ENCODE measurements at regions not wholly inside any gene's neighbourhood (a gene's known extent, or its start where the extent isn't known, plus 50 kb on each side); places are given as distances from the start of the nearest gene placed in this dataset.

DNA sequence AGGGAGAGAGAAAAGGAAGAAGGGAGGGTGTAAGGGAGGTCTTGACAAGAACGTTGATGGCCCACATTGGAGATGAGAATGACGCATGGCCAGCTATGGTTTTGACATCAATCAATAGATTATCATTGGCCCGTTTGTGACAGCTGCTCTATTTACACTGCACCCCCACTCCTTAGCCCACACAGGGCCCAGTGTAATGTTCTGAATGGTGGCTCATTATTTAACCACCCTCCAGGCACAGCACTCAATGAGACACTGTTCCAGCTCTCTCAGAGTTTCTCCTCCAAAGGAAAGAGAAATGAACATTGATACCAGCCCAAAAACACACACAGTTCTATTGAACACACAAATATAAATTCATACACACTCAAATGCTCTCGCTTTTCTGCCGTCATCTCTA is 173.0 kb upstream of the IPO5 start:
- no peaks in the 10 kb centered on the region for H3K9me1 ChIP-seq (ENCODE audit: control insufficient read depth, insufficient read depth, low read length)
- POLR2A ChIA-PET: no interaction called here
- H2AFZ ChIP-seq (ENCODE audit: low read depth, low read length): no peak overlapping the region
- no peak overlapping the region for H3K4me3 ChIP-seq
- H3K4me2 ChIP-seq (ENCODE audit: insufficient read depth, low read length): no peak overlapping the region
- intact Hi-C loops (cut with micrococcal nuclease) (no loop called here), in situ Hi-C loops (cut with MboI) (no loop called here)
- H3K9ac ChIP-seq (ENCODE audit: insufficient read depth in 1 of 2, low read depth in 2 of 2, low read length in 2 of 2): no peak overlapping the region
- H3K9me3 ChIP-seq (replicated peaks; ENCODE audit: control insufficient read depth, insufficient read depth, low read depth, low read length): no peaks in the 10 kb centered on the region
- no peaks in the 10 kb centered on the region for H3K27me3 ChIP-seq (ENCODE audit: control insufficient read depth in 2 of 2, insufficient read depth in 2 of 2, low read length in 2 of 2)
- 0% methylated on average over 5 of the region's 5 CpGs for WGBS (ENCODE audit: insufficient coverage, low coverage, missing lambda C conversion rate)
- CTCF ChIA-PET (ENCODE audit: low intra/inter-chr PET ratio): no interaction called here
- no peak for FAIRE-seq
- H3K36me3 ChIP-seq (ENCODE audit: control insufficient read depth, insufficient read depth, low read length): no peaks in the 10 kb centered on the region
- H3K27ac ChIP-seq (ENCODE audit: extremely low read depth, low read depth, low read length): no peak overlapping the region
- no peak for ATAC-seq
- no TSS peak for BruUV-seq (replicated peaks)
- no peaks in the 10 kb centered on the region for H3K4me1 ChIP-seq (replicated peaks in 1 of 2; ENCODE audit: control insufficient read depth in 2 of 2, insufficient read depth in 2 of 2, low read length in 2 of 2)
- no peaks in the 10 kb centered on the region for H4K20me1 ChIP-seq (replicated peaks; ENCODE audit: control insufficient read depth, insufficient read depth, low read length)
- TF ChIP-seq TEAD4 (IDR thresholded peaks at IDR 0.05; ENCODE audit: low read length) (no peak), TEAD4 (CRISPR knock-in tag; IDR thresholded peaks at IDR 0.05; ENCODE audit: borderline replicate concordance) (no peak), FOXJ2 (tag; IDR thresholded peaks at IDR 0.05) (no peak), MTA3 (IDR thresholded peaks at IDR 0.05; ENCODE audit: borderline replicate concordance) (no peak), ZBTB1 (CRISPR knock-in tag; IDR thresholded peaks at IDR 0.05; ENCODE audit: borderline replicate concordance, low read depth) (no peak), RAD51 (IDR thresholded peaks at IDR 0.05; ENCODE audit: borderline replicate concordance, low read depth) (no peak), ZNF431 (CRISPR knock-in tag; IDR thresholded peaks at IDR 0.05) (no peak), ZBTB2 (IDR thresholded peaks at IDR 0.05) (no peak), ZNF134 (CRISPR knock-in tag; conservative IDR thresholded peaks at IDR 0.05) (no peak), ILF3 (IDR thresholded peaks at IDR 0.05; ENCODE audit: borderline replicate concordance) (no peak), HDAC8 (tag; IDR thresholded peaks at IDR 0.05) (no peak), PPARD (CRISPR knock-in tag; IDR thresholded peaks at IDR 0.05) (no peak), HINFP (tag; conservative IDR thresholded peaks at IDR 0.05; ENCODE audit: low read depth) (no peak), RREB1 (CRISPR knock-in tag; IDR thresholded peaks at IDR 0.05) (no peak)
- DNase-seq (ENCODE audit: extremely low read depth in 1 of 4, low spot score in 3 of 4): no peak
- no peaks in the 10 kb centered on the region for H3K79me2 ChIP-seq (ENCODE audit: control insufficient read depth, insufficient read depth, low read length)

All from K562 (cell line).